Stimulated activated naive B cell treated with anti-CD40 and anti-IgM and Interleukin-4, amounts not matched to agents 10 μg/mL and 1 μg/mL and 100 μg/mL, for 72 hours (primary cell): ENCODE measurements at regions not wholly inside any gene's neighbourhood (a gene's known extent, or its start where the extent isn't known, plus 50 kb on each side); places are given as distances from the start of the nearest gene placed in this dataset.
"Not testable (repeated sequence)": the region's sequence is repeated elsewhere in the genome, so short reads cannot be mapped to it uniquely, and the experiment has no call there.

Experiments
- ATAC-seq, 2 donors: fragments of 150-1000 bp; cut with Tn5 transposase; replicated peaks; 2 replicates each; pipeline ENCODE4 v1.10.0; 2021; ENCODE audit warnings: moderate library complexity in 1 of 2
- DNase-seq: peaks from one replicate; pipeline ENCODE4 v3.0.0; 2021
- H3K27ac Mint-ChIP-seq: one replicate; pipeline ENCODE4 v1.8.0; 2022; ENCODE audit warnings: mild to moderate bottlenecking, mixed read lengths
- H3K27me3 Mint-ChIP-seq, 2 donors: one replicate each; pipeline ENCODE4 v1.8.0; 2022; ENCODE audit warnings: mixed read lengths in 2 of 2
- H3K36me3 Mint-ChIP-seq, 2 donors: one replicate each; pipeline ENCODE4 v1.8.0; 2022; ENCODE audit warnings: mixed read lengths in 2 of 2, mild to moderate bottlenecking in 1 of 2
- H3K4me1 Mint-ChIP-seq, 2 donors: one replicate each; pipeline ENCODE4 v1.8.0; 2022; ENCODE audit warnings: mixed read lengths in 2 of 2, mild to moderate bottlenecking in 1 of 2
- H3K4me3 Mint-ChIP-seq, 2 donors: one replicate each; pipeline ENCODE4 v1.8.0; 2022; ENCODE audit warnings: mild to moderate bottlenecking in 2 of 2, mixed read lengths in 2 of 2, moderate library complexity in 1 of 2
- H3K9me3 Mint-ChIP-seq, 2 donors: one replicate each; pipeline ENCODE4 v1.8.0; 2022; ENCODE audit warnings: mixed read lengths in 2 of 2, mild to moderate bottlenecking in 1 of 2

DNA sequence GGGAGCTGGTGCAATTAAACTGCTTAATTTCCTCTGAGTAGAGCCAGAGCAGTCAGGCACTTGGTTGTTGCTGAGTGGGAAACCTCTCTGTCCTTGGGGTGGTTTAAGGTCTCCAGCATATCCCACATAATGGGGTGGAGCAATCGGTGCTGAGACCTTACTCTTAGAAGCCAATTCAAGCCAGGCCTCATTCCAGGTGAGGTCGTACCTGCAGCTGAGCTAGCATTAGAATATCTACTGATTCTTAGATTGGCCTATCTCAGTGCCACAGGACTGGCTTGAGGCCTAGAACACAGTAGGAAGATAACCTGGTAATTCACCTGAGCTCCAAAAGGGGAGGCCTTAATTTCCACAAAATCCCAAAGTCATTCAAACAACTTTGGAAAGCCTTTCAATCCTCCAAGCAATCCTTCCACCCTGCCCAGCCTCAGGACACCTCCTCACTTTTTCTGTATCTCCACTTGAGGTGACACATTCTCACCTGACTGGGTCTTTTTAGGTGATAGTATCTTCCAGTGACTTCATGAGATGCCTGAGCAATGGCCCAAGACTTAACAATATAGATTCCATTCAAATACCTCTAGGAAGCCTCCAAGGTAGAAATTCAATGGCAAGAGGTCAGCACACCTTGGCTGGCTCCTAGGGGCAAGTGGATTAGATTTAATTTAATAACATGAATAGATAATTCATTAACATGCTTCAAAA, 91.0 kb downstream of the FEM1C start:
- ATAC-seq (no peak), DNase-seq (no peak)
- no peaks in the 10 kb centered on the region for H3K9me3 Mint-ChIP-seq
- no peak overlapping the region for H3K27ac Mint-ChIP-seq
- no peak overlapping the region for H3K4me3 Mint-ChIP-seq
- H3K27me3 Mint-ChIP-seq, result peaks cover 0 to 10% of the 10 kb centered on the region in 2 donors
- no peaks in the 10 kb centered on the region for H3K36me3 Mint-ChIP-seq
- peaks cover 5 to 10% of the 10 kb centered on the region in 2 donors for H3K4me1 Mint-ChIP-seq

DNA sequence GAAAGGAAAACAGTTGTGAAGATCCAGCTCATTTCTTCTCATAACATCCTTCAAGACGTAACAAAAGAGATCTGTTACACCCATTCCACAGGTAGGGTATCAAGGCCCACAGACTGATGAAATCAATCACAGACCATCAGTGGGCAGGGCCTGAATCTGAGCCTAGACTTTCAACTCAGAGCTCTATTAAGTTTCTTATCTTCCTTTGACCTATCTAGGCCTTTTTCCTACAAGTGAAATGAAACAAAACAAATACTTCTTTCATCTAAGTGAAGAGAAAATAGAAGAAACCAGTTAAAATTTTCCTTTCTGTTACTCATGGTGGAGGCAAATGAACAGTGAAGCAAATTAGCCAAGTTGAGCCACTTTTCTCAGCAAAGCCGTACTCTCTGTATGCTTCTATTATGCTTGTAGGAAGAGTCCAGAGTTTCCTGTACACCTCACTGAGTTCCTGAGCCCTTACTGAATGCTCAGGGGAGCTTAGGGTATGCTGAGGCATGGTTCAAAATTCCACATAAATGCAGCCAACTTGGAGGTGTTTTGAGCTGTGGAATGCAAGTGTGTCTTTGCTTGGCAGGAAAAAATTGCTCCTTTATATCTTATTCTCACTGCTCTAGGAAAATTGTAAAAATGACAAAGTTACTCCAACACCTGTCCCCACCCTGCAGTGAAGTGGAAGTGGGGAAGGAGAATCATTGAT, 91.9 kb downstream of the FEM1C start:
- no peaks in the 10 kb centered on the region for H3K36me3 Mint-ChIP-seq
- DNase-seq (no peak), ATAC-seq (no peak)
- H3K4me3 Mint-ChIP-seq, result no peak overlapping the region
- H3K9me3 Mint-ChIP-seq, result no peaks in the 10 kb centered on the region
- H3K27me3 Mint-ChIP-seq, result peaks cover 0 to 10% of the 10 kb centered on the region in 2 donors
- H3K4me1 Mint-ChIP-seq, result peaks cover 5 to 10% of the 10 kb centered on the region in 2 donors
- no peak overlapping the region for H3K27ac Mint-ChIP-seq

DNA sequence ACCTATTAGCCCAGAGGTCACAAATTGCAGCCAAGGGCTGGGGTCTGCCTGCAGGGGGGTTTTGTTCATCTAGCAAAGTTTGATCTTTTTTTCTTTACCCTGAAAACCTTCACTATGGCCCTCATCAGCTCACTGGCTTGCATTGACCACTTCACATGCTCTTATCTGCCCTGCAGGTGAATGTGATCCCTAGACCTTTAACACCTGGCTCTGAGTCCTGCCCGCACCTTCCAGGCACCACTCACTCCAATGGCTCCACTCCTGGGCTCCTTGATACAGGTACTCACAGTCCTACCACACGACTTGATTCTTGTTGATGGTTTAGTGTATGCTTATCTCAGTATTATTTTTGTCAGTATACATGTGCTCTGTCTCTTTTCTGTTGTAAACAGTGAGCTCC, 92.5 kb downstream of the FEM1C start:
- Mint-ChIP-seq H3K9me3 (no peaks in the 10 kb centered on the region), H3K27ac (no peak overlapping the region), H3K4me3 (no peak overlapping the region), H3K4me1 (peaks cover 5 to 10% of the 10 kb centered on the region in 2 donors), H3K36me3 (no peaks in the 10 kb centered on the region), H3K27me3 (peaks cover 0 to 10% of the 10 kb centered on the region in 2 donors)
- no peak for ATAC-seq
- DNase-seq, result no peak

DNA sequence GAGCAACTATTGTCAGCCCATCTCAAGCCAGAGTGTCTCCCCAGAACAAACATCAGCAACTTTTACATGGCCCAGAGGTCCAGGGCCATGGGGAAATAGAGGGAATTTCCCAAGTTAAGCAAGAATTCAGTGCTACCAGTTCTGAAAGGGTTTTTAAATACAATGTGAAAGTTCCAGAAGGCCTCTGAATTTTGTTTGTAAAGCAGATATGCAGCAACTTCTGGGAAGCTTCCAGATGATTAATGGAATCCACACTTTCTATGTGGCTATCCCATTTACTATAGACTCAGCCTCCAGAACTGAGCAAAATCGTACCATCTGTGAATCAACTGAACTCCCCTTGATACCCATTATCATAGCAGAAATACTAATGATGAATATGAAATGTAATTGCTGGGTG, 93.8 kb downstream of the FEM1C start:
- no peak for DNase-seq
- Mint-ChIP-seq H3K36me3 (no peaks in the 10 kb centered on the region), H3K27me3 (peaks cover 0 to 5% of the 10 kb centered on the region in 2 donors), H3K9me3 (peaks cover 0 to 1% of the 10 kb centered on the region in 2 donors), H3K4me1 (peaks cover 5 to 10% of the 10 kb centered on the region in 2 donors), H3K27ac (peak overlapping the region; percentile 73), H3K4me3 (no peak overlapping the region)
- ATAC-seq, result peak in 1 of 2 donors; percentile 66

DNA sequence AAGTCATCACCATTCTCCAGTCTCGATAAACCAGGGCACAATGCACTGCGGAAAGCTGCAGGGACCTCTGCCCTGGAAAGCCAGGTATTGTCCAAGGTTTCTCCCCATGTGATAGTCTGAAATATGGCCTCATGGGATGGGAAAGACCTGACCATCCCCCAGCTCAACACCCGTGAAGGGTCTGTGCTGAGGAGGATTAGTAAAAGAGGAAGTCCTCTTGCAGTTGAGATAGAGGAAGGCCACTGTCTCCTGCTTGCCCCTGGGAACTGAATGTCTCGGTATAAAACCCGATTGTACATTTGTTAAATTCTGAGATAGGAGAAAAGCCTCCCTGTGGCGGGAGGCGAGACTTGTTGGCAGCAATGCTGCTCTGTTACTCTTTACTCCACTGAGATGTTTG, 95.9 kb downstream of the FEM1C start:
- not testable (repeated sequence) for H3K4me1 Mint-ChIP-seq, ATAC-seq, H3K4me3 Mint-ChIP-seq, H3K9me3 Mint-ChIP-seq, H3K36me3 Mint-ChIP-seq, DNase-seq, H3K27ac Mint-ChIP-seq
- H3K27me3 Mint-ChIP-seq, result peaks cover 16% of the 10 kb centered on the region in 2 donors

DNA sequence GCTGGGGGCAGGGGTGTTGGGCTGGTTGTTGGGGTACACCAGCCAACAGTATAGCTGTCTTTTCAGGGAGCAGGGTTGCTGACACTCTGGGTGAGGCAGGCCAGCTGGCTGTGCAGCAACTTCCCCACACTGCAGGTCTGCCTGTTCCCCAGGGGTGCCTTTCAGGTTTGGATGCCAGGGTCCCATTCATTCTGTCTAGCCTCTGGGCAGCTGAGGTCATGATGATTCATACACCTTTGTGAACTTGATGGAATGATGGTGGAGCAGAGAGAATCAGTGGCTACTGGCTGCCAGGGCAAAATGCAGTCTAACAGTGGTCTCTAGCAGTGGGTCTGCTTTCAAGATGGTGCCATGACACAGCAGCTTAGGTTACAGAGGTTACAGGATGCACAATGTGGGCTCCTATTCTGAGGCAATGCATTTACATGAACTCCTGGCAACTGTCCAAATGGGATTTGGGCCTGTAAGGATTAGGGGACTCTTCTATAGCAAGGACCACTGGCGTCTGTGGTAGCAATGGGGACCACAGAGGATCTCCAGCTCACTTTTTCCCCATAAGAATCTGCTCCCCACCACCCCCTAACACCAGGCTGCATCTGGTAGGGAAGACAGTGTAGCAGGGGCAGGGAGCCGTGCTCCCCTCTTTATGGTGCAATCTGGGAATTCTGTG, 103.7 kb downstream of the FEM1C start:
- Mint-ChIP-seq H3K27ac (no peak overlapping the region), H3K4me3 (no peak overlapping the region), H3K36me3 (no peaks in the 10 kb centered on the region), H3K9me3 (peaks cover 17 to 19% of the 10 kb centered on the region in 2 donors), H3K27me3 (peaks cover 37 to 52% of the 10 kb centered on the region in 2 donors), H3K4me1 (no peaks in the 10 kb centered on the region)
- DNase-seq, result no peak
- ATAC-seq, result no peak

DNA sequence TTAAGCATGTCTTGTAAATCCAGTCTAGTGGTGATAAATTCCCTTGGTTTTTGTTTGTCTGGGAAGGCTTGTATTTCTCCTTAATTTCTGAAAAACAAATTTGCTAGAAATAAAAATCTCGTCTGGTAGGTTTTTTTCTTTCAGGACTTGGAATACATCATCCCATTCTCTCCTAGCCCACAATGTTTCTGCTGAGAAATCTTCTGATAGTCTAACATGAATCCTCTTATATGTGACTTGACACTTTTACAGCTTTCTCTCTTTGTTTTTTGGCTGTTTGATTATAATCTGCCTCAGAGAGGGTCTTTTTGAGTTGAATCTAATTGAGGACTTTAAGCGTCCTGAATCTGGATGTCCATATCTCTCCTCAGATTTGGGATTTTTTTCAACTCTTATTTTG, 104.9 kb downstream of the FEM1C start:
- Mint-ChIP-seq H3K36me3 (no peaks in the 10 kb centered on the region), H3K9me3 (peaks cover 17 to 19% of the 10 kb centered on the region in 2 donors), H3K27ac (no peak overlapping the region), H3K4me1 (no peaks in the 10 kb centered on the region), H3K27me3 (peaks cover 34 to 45% of the 10 kb centered on the region in 2 donors), H3K4me3 (no peak overlapping the region)
- DNase-seq (no peak), ATAC-seq (no peak)

DNA sequence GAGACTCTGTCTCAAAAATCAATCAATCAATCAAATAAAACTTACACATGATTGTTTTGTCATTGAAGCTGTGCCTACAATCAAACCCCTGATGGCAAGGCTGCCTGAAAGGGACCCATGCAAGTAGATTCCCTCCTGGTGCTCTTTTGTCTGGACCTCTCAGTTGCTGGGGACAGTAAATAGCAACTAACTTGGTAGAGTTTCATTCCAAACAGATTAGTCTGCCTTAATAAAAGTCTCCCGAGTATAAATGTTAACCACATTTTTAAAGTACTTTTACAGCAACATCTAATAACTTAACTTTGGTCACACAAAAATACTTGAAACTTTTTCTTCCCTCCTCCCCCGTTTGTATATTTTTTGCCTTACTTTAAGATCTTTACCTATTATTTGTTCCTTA, 105.5 kb downstream of the FEM1C start:
- Mint-ChIP-seq H3K4me3 (no peak overlapping the region), H3K27me3 (peaks cover 33 to 43% of the 10 kb centered on the region in 2 donors), H3K36me3 (no peaks in the 10 kb centered on the region), H3K27ac (no peak overlapping the region), H3K4me1 (no peaks in the 10 kb centered on the region), H3K9me3 (peaks cover 17 to 19% of the 10 kb centered on the region in 2 donors)
- no peak for ATAC-seq
- DNase-seq, result no peak

DNA sequence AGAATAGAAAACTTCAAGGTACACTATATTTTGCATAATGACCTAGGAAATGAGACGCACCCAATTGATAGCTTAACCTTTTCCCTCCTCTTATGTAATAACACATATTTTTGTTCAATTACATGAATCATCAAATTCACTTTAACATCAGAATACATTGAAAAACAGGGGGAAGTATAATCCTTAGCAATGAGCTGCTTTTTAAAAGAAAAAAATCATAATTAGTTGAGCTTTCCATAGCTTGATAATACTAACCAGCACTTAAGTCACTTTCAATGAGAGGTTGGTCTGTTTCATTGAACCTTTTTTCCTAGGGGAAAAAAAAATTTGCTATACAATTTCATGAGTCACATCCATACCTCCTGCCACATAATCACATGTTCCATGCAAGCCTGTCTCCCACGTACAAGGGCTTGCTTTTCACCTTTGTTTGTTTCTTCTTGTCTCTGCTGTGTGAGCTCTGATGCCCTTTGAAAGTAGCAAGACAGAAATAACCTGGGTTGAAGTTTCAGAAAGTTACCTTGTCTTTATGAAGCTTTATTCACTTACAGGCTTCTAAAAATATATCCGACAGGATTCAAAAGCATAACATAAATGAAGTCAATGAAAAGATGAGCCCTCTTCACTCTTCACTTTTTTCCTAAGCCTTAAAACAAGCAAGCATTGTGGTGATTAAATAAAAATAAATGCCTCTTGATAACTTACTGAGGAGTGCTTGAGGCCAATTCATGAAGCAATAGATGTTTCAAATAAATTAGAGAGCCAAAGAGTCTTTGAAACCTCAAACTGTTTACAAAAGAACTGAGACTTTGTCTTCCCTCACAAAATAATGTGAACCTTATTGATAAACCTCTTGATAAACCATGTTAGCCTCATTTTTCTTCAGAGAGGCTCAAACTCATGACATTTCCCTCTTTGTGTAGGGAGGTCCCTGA, 108.5 kb downstream of the FEM1C start:
- Mint-ChIP-seq H3K36me3 (no peaks in the 10 kb centered on the region), H3K9me3 (peaks cover 14 to 16% of the 10 kb centered on the region in 2 donors), H3K4me3 (no peak overlapping the region), H3K4me1 (no peaks in the 10 kb centered on the region), H3K27ac (no peak overlapping the region), H3K27me3 (peaks cover 32 to 41% of the 10 kb centered on the region in 2 donors)
- no peak for DNase-seq
- no peak for ATAC-seq

DNA sequence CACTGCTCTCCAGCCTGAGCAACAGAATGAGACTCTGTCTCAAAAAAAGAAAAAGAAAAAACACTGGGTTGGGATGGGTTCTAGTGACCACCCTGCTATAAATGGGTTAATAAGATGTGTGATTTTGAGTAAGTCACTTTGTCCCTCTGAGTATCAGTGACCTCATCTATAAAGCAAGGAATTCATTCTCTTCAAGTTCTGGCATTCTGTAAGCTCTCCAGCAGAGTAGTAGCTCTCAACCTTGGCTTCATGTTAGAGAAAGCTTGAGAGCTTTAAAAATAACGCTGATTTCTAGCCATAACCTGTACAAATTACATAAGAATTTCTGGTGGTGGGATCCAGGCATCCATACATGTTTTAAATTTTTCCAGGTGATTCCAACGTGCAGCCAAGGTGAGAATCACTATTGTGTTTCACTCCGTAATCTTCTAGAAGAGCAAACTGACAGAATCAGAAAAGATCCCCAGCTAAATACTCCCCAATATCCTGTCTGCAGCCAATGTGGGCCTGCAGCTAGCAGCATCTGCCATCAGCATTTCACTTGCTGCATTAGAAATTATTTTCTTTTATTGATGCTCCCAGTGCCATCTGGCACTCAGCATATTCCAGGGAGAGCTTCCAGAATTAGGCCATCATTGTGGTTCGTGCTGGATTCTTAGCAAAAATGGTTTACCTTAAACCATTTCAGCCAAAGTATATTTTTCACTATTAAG, 109.4 kb downstream of the FEM1C start:
- Mint-ChIP-seq H3K36me3 (no peaks in the 10 kb centered on the region), H3K4me3 (no peak overlapping the region), H3K4me1 (no peaks in the 10 kb centered on the region), H3K27ac (no peak overlapping the region), H3K9me3 (peaks cover 11 to 12% of the 10 kb centered on the region in 2 donors), H3K27me3 (peaks cover 26 to 36% of the 10 kb centered on the region in 2 donors)
- DNase-seq (no peak), ATAC-seq (no peak)

DNA sequence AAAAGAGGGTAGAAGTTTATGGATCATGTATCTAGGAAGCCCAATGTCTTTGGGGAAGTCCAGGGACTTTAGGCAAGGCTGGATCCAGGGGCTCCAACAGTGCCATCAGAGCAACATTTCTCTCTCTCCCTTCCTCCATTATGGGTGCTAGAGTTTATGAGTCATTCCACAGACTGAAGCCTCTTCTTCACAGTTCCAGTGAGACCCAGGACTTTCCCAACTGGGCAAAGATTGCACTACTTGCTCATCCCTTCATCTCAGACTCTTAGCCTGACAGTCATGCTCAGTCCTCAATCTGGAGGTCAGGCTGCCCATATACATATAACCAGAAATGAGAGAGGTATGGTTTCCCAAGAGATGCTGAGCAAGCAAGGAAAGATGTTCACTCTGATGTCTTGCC, 110.7 kb downstream of the FEM1C start:
- peaks cover 4 to 6% of the 10 kb centered on the region in 2 donors for H3K9me3 Mint-ChIP-seq
- no peak overlapping the region for H3K4me3 Mint-ChIP-seq
- no peaks in the 10 kb centered on the region for H3K4me1 Mint-ChIP-seq
- DNase-seq (no peak), ATAC-seq (no peak)
- no peaks in the 10 kb centered on the region for H3K36me3 Mint-ChIP-seq
- peaks cover 19 to 29% of the 10 kb centered on the region in 2 donors for H3K27me3 Mint-ChIP-seq
- H3K27ac Mint-ChIP-seq, result no peak overlapping the region

DNA sequence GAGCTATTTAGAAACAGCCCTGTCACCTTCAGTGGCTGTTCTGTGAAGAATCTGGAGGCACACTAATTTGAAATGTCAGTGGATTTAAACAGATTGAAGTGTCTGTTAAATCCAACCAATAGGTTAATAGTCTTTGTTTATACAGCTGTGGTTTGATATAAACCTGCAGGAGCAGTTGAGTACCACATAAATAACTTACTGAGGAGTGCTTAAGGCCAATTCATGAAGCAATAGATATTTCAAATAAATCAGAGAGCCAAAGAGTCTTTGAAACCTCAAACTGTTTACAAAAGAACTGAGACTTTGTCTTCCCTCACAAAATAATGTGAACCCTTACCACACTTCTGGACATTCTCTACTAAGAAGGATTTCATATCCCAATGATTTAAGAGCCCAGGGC, 111.9 kb downstream of the FEM1C start:
- H3K27me3 Mint-ChIP-seq, result peaks cover 19 to 24% of the 10 kb centered on the region in 2 donors
- no peak for ATAC-seq
- no peak for DNase-seq
- H3K4me1 Mint-ChIP-seq, result no peaks in the 10 kb centered on the region
- H3K27ac Mint-ChIP-seq, result no peak overlapping the region
- no peak overlapping the region for H3K4me3 Mint-ChIP-seq
- H3K9me3 Mint-ChIP-seq, result peaks cover 0 to 2% of the 10 kb centered on the region in 2 donors
- H3K36me3 Mint-ChIP-seq, result no peaks in the 10 kb centered on the region

DNA sequence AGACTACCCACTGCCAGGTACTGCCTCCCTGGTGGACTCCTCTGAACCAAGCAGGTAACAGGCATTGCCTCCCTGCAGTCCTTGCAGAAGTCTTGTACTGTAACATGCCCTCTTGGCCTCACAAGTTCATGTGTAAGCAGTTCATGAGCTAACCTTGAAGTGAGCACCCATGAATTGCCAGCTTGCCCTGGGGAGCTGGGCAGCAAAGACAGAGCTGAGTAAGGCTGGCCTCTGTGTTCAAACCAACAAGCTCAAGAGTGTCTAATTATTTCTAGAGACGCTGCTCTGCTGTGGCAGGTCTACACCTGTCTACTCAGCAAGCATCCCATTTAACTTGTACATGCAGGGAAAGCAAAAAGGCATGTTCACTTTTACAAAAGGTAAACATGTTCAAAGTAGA, 113.5 kb downstream of the FEM1C start:
- ATAC-seq (no peak), DNase-seq (no peak)
- H3K27ac Mint-ChIP-seq, result no peak overlapping the region
- no peak overlapping the region for H3K4me3 Mint-ChIP-seq
- H3K36me3 Mint-ChIP-seq, result no peaks in the 10 kb centered on the region
- H3K9me3 Mint-ChIP-seq, result no peaks in the 10 kb centered on the region
- no peaks in the 10 kb centered on the region for H3K4me1 Mint-ChIP-seq
- peaks cover 19 to 29% of the 10 kb centered on the region in 2 donors for H3K27me3 Mint-ChIP-seq
